GM21619 (cell line): ENCODE measurements at regions not wholly inside any gene's neighbourhood (a gene's known extent, or its start where the extent isn't known, plus 50 kb on each side); places are given as distances from the start of the nearest gene placed in this dataset.

Source experiments
- ATAC-seq: cut with Tn5 transposase; IDR thresholded peaks from one replicate; pipeline ENCODE4 v1.9.1; 2021; ENCODE audit not compliant: unreplicated experiment

- no peak for ATAC-seq
Measured at GRCh38 chr2:18639756-18640453, 50.5 kb upstream of the NT5C1B start.
